Naive B cell (primary cell): ENCODE measurements at regions not wholly inside any gene's neighbourhood (a gene's known extent, or its start where the extent isn't known, plus 50 kb on each side); places are given as distances from the start of the nearest gene placed in this dataset.

Experiments
- ATAC-seq, 2 donors: fragments of 150-1000 bp; cut with Tn5 transposase; 2 replicates each; pipeline ENCODE4 v1.10.0; 2021; ENCODE audit warnings: low read depth in 2 of 2, mild to moderate bottlenecking in 2 of 2, moderate library complexity in 2 of 2
- DNase-seq: peaks from one replicate; pipeline ENCODE4 v3.0.0; 2022
- H3K27ac Mint-ChIP-seq, 6 donors: one replicate each; pipeline ENCODE4 v1.8.0; 2020 to 2022; ENCODE audit warnings: mild to moderate bottlenecking in 6 of 6, mixed read lengths in 6 of 6, moderate library complexity in 5 of 6, inconsistent platforms in 2 of 6
- H3K27me3 Mint-ChIP-seq, 3 donors: one replicate each; pipeline ENCODE4 v1.8.0; 2021 to 2022; ENCODE audit warnings: mixed read lengths in 3 of 3, mild to moderate bottlenecking in 1 of 3
- H3K36me3 Mint-ChIP-seq, 2 donors: one replicate each; pipeline ENCODE4 v1.8.0; 2020 to 2022; ENCODE audit warnings: mixed read lengths in 2 of 2, inconsistent platforms in 1 of 2, mild to moderate bottlenecking in 1 of 2
- H3K4me1 Mint-ChIP-seq, 3 donors: one replicate each; pipeline ENCODE4 v1.8.0; 2020 to 2022; ENCODE audit warnings: mixed read lengths in 3 of 3, inconsistent platforms in 1 of 3, mild to moderate bottlenecking in 1 of 3, moderate library complexity in 1 of 3
- H3K4me3 Mint-ChIP-seq, 8 donors: one replicate each; pipeline ENCODE4 v1.8.0; 2020 to 2022; ENCODE audit warnings: mild to moderate bottlenecking in 8 of 8, mixed read lengths in 8 of 8, moderate library complexity in 8 of 8, inconsistent platforms in 2 of 8
- H3K9me3 Mint-ChIP-seq, 7 donors: one replicate each; pipeline ENCODE4 v1.8.0; 2020 to 2022; ENCODE audit warnings: mixed read lengths in 7 of 7, mild to moderate bottlenecking in 5 of 7, inconsistent platforms in 2 of 7, moderate library complexity in 1 of 7

DNA sequence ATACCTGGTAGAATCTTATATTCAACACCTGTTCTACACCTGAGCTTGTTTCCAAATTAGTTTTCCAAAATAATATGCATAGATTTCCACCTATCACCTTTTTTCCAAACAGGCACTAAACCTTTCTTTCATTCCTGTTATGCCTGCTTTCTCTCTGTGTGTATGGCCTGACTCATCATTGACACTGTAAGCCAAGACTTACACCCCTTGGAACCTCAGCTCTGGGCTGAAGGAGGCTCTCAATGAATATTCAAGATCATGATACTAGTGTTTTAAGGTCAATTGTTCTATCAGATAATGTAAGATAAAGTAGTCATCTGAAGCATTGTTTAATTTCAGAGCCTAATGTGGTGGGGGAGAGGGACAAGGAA is 1193.3 kb downstream of the FLRT2 start:
- no peak for ATAC-seq
- no peak for DNase-seq
- H3K27ac Mint-ChIP-seq: no peak overlapping the region
- no peaks in the 10 kb centered on the region for H3K4me1 Mint-ChIP-seq
- H3K36me3 Mint-ChIP-seq: no peaks in the 10 kb centered on the region
- H3K27me3 Mint-ChIP-seq: no peaks in the 10 kb centered on the region
- H3K9me3 Mint-ChIP-seq: peaks cover 0 to 12% (median 2%) of the 10 kb centered on the region in 7 donors
- no peak overlapping the region for H3K4me3 Mint-ChIP-seq

DNA sequence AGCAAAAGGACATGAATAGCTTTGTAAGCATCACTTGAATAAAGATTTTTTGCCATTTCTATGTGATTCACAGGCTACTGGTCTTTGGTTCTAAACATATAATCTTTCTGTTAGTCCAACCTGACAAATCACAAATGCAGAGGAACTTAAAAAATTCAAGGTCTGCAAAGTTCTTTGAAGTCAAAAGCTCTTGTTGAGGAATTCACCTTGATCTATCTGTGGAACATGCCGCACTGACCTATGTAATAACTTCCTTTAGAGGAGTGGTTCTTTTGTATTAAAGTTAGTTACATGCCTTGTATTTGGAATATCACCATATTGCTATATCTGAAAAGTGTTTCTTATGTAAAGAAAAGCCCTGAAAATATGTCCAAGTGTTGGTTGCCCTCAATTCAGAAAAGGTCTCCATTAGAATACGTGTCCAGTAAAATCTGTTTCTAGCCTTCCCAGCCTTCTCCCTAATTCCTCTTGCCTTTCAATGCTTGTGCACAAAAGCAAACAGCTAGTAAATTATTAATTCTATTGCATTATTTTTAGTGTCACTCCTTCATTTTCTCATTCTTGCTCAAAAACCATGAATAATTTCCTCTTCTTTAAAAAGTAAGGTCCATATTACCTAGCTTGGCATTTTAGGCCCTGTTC is 1192.8 kb downstream of the FLRT2 start:
- no peak for ATAC-seq
- Mint-ChIP-seq H3K4me1 (no peaks in the 10 kb centered on the region), H3K36me3 (no peaks in the 10 kb centered on the region), H3K9me3 (peaks cover 0 to 12% (median 2%) of the 10 kb centered on the region in 7 donors), H3K4me3 (no peak overlapping the region), H3K27me3 (no peaks in the 10 kb centered on the region), H3K27ac (no peak overlapping the region)
- DNase-seq: no peak

DNA sequence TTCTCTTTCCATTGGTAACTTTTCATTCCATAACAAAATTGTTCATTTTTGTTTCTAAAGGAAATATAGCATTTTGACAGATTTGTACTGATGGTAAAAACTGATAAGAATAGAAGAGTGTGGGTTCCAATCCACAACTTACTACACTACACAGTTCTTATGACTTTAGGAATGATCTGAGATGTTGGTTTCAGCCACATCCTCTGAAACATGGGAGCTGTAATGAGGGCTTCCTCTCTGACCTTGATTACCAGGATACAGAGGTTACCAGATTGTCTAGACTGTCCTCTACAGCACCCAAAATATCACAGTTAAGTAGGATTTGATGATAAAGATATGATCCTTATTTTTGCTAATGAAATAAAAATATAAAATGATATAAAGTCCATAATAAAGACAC is 1184.6 kb downstream of the FLRT2 start:
- Mint-ChIP-seq H3K4me1 (no peaks in the 10 kb centered on the region), H3K27ac (no peak overlapping the region), H3K36me3 (no peaks in the 10 kb centered on the region), H3K9me3 (peaks cover 0 to 3% (median 0%) of the 10 kb centered on the region in 7 donors), H3K4me3 (no peak overlapping the region), H3K27me3 (no peaks in the 10 kb centered on the region)
- DNase-seq: no peak
- ATAC-seq: no peak

DNA sequence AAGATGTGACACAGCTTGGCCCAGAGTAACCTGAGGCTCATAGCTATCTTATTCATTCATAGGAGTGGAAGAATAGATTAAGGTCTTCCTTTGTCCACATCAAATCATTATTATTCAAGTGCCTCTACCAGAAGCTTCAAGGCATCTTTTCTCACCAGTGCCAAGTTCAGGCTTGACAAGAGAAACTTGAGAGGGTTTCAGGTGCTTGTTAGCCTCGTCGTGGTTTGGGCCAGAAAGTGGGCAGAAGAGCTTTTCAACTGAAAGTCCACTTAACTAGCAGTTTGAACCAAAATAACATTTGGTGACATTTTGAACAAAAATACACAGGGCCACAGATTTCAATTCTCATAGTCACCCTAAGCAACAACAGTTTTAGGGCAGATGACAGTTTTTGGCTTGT is 1184.2 kb downstream of the FLRT2 start:
- Mint-ChIP-seq H3K36me3 (no peaks in the 10 kb centered on the region), H3K4me3 (no peak overlapping the region), H3K27me3 (no peaks in the 10 kb centered on the region), H3K4me1 (no peaks in the 10 kb centered on the region), H3K27ac (no peak overlapping the region), H3K9me3 (peaks cover 0 to 3% (median 0%) of the 10 kb centered on the region in 7 donors)
- DNase-seq: no peak
- no peak for ATAC-seq

DNA sequence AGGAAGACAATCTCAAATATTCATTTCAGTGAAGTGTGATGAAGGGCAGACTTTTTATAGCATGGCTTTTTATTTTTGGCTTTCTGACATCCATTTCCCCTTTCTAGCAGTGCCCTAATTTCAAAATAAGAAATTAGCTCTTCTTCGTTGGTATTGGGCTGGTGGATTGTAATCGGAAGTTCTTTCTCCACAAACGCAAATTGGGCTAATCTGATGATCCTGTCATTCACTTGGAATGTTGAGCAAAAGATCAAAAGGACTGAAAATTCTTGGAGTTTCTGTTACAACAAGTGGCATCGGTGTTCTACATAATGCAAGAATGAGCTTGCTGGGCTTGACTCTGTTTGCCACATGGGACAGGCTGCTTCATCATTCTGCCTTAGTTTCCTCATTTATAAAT is 1182.8 kb downstream of the FLRT2 start:
- no peaks in the 10 kb centered on the region for H3K4me1 Mint-ChIP-seq
- ATAC-seq (no peak), DNase-seq (no peak)
- no peaks in the 10 kb centered on the region for H3K36me3 Mint-ChIP-seq
- H3K27me3 Mint-ChIP-seq: no peaks in the 10 kb centered on the region
- H3K27ac Mint-ChIP-seq: no peak overlapping the region
- H3K9me3 Mint-ChIP-seq: peaks cover 0 to 2% (median 0%) of the 10 kb centered on the region in 7 donors
- H3K4me3 Mint-ChIP-seq: no peak overlapping the region

DNA sequence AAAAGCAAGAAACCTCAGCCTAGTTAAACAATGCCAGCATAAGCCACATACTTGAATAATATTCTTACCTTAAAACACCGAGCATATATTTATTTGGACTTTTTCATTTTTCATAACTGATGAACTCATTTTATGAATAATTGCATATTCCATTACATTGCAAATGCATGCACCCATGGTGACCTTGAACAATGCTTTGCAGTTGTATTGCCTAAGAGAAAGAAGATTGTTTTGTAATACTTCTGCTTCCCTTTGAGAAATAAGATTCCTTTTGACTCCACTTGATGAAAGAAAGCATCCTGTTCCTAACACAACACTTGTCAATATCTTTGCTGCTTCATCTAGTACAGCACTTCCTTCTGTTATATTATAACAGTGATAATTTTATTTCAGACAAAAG is 1182.2 kb downstream of the FLRT2 start:
- H3K27me3 Mint-ChIP-seq: no peaks in the 10 kb centered on the region
- H3K27ac Mint-ChIP-seq: no peak overlapping the region
- H3K4me3 Mint-ChIP-seq: no peak overlapping the region
- no peaks in the 10 kb centered on the region for H3K4me1 Mint-ChIP-seq
- H3K9me3 Mint-ChIP-seq: peaks cover 0 to 2% (median 0%) of the 10 kb centered on the region in 7 donors
- ATAC-seq: no peak
- DNase-seq: no peak
- H3K36me3 Mint-ChIP-seq: no peaks in the 10 kb centered on the region

DNA sequence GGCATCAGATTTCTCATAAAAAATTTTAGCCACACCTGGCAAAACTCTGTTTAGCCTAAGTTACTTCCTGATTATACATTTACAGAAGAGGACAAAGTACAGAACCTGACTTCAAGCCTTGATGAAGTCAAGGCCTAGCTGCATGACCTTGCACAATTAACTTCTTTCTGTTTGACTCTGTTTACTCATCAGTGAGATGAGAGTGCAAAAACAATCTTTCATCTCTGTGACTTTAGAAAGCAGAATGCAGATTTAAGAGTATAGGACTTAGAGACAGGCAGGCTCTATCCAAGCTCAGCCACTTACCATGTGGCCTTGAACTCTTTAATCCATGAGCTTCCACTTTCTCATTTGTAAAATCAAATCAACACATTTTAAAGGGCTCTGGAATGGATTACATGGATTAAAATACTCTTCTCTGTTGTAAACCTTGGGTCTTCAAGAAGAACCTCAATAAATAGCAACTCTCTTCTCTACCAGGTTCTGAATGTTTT is 1178.9 kb downstream of the FLRT2 start:
- Mint-ChIP-seq H3K27me3 (no peaks in the 10 kb centered on the region), H3K27ac (no peak overlapping the region), H3K4me3 (no peak overlapping the region), H3K36me3 (no peaks in the 10 kb centered on the region), H3K9me3 (peaks cover 0 to 9% (median 2%) of the 10 kb centered on the region in 7 donors), H3K4me1 (no peaks in the 10 kb centered on the region)
- DNase-seq (no peak), ATAC-seq (no peak)

DNA sequence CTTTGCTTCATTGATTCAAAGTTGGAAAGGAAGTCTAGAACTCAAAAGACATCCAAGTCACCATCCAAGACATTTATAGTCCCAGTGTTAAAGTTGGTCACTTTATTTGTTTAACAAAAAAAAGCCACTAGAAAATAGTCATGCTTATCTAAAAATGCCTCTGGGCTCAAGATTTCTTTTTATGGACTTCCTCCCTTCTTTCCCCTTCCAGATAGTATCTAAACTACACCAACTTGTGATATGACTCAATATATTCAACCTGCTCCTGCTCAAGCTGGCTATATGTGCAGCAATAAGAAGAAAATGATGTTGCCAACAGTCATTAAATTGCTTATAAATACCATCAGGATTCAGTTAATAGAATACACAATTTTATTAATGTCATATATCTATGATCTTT is 1177.1 kb downstream of the FLRT2 start:
- H3K27ac Mint-ChIP-seq: no peak overlapping the region
- H3K27me3 Mint-ChIP-seq: no peaks in the 10 kb centered on the region
- H3K9me3 Mint-ChIP-seq: peaks cover 0 to 9% (median 2%) of the 10 kb centered on the region in 7 donors
- no peak overlapping the region for H3K4me3 Mint-ChIP-seq
- ATAC-seq (no peak), DNase-seq (no peak)
- H3K36me3 Mint-ChIP-seq: no peaks in the 10 kb centered on the region
- no peaks in the 10 kb centered on the region for H3K4me1 Mint-ChIP-seq

DNA sequence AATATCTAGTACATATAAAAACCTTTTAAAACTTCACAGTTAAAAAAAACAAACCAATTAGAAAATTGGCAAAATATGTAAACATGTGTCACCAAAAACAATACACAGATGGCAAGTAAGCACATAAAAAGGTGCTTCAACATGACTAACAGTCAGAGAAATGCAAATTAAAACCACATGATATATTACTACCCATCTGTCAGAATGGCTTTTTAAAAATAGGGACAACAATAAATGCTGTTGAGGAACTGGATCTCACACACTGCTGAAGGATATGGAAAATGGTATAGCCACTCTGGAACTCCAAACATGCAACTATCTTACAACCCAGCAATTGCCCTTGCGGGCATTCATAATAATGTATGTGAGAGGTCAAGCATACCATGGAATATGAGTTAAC is 1153.6 kb downstream of the FLRT2 start:
- DNase-seq: no peak
- no peak overlapping the region for H3K4me3 Mint-ChIP-seq
- H3K27ac Mint-ChIP-seq: no peak overlapping the region
- peaks cover 0 to 2% (median 0%) of the 10 kb centered on the region in 7 donors for H3K9me3 Mint-ChIP-seq
- no peaks in the 10 kb centered on the region for H3K4me1 Mint-ChIP-seq
- H3K36me3 Mint-ChIP-seq: no peaks in the 10 kb centered on the region
- H3K27me3 Mint-ChIP-seq: no peaks in the 10 kb centered on the region
- ATAC-seq: no peak

DNA sequence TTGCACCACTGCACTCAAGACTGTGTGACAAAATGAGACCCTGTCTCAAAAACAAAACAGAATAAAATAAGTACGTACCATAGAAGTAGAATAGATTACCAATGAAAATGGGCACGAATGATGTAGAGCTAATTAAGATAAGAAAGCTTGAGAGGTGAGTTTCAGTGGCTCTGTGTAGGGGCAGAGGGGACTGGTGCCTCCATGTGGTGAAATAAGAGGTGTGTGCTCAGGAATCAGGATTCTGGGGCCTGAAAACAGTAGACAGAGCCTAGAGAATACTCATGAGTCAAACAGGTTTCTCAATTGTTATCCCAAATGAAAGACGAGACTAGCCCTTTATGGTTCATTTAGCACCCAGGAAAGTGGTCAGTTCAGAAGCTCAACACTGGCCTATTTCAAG is 1145.1 kb downstream of the FLRT2 start:
- no peak overlapping the region for H3K4me3 Mint-ChIP-seq
- DNase-seq: no peak
- H3K4me1 Mint-ChIP-seq: no peaks in the 10 kb centered on the region
- H3K36me3 Mint-ChIP-seq: no peaks in the 10 kb centered on the region
- no peak for ATAC-seq
- no peak overlapping the region for H3K27ac Mint-ChIP-seq
- H3K27me3 Mint-ChIP-seq: no peaks in the 10 kb centered on the region
- peaks cover 0 to 2% (median 0%) of the 10 kb centered on the region in 7 donors for H3K9me3 Mint-ChIP-seq

DNA sequence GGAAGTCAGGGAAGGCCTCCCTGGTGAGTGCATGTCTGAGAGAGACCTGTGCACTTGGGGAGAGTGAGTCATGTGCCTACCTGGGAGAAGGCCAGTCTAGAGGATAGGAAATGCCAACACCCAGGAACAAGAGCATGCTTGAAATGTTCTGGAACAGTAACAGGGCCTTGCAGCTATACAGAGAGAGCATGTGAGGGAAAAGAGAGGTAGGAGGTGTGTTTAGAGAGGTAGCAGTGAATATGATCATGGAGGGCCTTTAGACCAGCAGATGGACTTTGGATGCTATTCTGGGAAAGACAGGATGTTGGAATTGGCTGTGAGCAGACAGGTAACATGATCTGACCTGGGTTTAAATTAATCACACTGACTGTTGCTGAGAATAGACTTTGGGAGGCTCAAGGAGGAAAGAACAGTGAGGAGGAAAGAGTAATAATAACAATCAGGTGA is 1143.6 kb downstream of the FLRT2 start:
- peaks cover 0 to 2% (median under 1%) of the 10 kb centered on the region in 7 donors for H3K9me3 Mint-ChIP-seq
- ATAC-seq (no peak), DNase-seq (no peak)
- no peaks in the 10 kb centered on the region for H3K27me3 Mint-ChIP-seq
- no peak overlapping the region for H3K27ac Mint-ChIP-seq
- no peaks in the 10 kb centered on the region for H3K36me3 Mint-ChIP-seq
- no peak overlapping the region for H3K4me3 Mint-ChIP-seq
- H3K4me1 Mint-ChIP-seq: no peaks in the 10 kb centered on the region

DNA sequence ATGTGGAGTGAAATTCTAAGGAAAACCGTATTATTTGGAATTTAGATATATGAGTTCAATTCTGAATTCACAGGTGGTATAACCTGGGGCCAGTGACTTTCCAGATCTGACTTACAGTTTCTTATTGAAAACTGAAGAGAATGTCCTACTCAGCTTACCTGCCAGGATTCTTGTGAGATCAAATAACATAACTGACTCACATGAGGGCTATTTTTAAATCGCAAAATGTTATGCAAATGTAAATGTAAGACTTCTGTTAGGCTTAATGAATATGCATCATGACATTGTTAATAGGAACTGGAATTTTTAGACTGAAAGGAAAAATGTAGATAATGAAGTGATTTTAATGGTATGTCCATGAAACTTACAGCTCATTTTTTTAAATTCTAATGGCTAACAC is 1142.1 kb downstream of the FLRT2 start:
- Mint-ChIP-seq H3K4me1 (no peaks in the 10 kb centered on the region), H3K9me3 (peaks cover 0 to 4% (median 2%) of the 10 kb centered on the region in 7 donors), H3K27ac (no peak overlapping the region), H3K27me3 (no peaks in the 10 kb centered on the region), H3K4me3 (no peak overlapping the region), H3K36me3 (no peaks in the 10 kb centered on the region)
- no peak for ATAC-seq
- DNase-seq: no peak

DNA sequence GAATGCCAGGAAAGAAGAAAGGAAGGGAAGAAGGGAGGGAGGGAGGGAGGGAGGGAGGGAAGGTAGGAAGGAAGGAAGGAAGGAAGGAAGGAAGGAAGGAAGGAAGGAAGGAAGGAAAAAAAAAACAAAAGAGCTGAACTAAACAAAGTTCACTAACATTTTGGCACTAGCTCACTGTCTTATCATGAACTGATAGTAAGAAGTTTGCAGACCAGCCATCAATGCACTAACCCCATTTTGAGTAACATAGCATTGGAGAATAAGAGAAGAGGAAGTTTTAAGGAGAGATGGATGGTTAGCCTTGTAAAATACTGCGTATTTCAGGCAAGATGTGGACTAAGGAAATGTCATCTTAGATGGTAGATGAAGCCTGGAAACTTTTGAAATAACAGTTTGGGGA is 1136.0 kb downstream of the FLRT2 start:
- H3K36me3 Mint-ChIP-seq: no peaks in the 10 kb centered on the region
- peaks cover 0 to 10% (median 2%) of the 10 kb centered on the region in 7 donors for H3K9me3 Mint-ChIP-seq
- no peaks in the 10 kb centered on the region for H3K4me1 Mint-ChIP-seq
- DNase-seq (no peak), ATAC-seq (no peak)
- H3K4me3 Mint-ChIP-seq: no peak overlapping the region
- no peak overlapping the region for H3K27ac Mint-ChIP-seq
- no peaks in the 10 kb centered on the region for H3K27me3 Mint-ChIP-seq

DNA sequence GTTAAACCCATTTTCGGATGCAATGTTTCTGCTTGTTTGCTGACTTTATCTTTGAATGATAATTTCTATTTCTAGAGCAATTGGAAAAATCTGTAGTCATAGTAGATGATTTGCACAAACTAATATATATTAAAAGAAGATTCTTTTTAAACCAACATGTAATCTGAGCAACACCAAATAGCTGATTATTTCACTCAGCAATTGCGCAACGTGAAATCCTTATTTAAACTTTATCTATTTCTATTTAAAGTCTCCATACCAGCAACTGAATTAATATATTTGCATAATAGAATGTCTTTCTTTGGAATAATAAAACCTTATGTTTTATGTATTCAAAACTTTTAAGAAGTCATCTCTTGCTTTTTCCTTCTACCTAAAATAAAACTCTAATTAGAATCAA is 1132.4 kb downstream of the FLRT2 start:
- DNase-seq (no peak), ATAC-seq (no peak)
- H3K9me3 Mint-ChIP-seq: peaks cover 0 to 6% (median 0%) of the 10 kb centered on the region in 7 donors
- H3K4me1 Mint-ChIP-seq: no peaks in the 10 kb centered on the region
- no peaks in the 10 kb centered on the region for H3K27me3 Mint-ChIP-seq
- H3K4me3 Mint-ChIP-seq: no peak overlapping the region
- H3K27ac Mint-ChIP-seq: no peak overlapping the region
- H3K36me3 Mint-ChIP-seq: no peaks in the 10 kb centered on the region
